ENCODE measurements at regions not wholly inside any gene's neighbourhood (a gene's known extent, or its start where the extent isn't known, plus 50 kb on each side); places are given as distances from the start of the nearest gene placed in this dataset.

DNA sequence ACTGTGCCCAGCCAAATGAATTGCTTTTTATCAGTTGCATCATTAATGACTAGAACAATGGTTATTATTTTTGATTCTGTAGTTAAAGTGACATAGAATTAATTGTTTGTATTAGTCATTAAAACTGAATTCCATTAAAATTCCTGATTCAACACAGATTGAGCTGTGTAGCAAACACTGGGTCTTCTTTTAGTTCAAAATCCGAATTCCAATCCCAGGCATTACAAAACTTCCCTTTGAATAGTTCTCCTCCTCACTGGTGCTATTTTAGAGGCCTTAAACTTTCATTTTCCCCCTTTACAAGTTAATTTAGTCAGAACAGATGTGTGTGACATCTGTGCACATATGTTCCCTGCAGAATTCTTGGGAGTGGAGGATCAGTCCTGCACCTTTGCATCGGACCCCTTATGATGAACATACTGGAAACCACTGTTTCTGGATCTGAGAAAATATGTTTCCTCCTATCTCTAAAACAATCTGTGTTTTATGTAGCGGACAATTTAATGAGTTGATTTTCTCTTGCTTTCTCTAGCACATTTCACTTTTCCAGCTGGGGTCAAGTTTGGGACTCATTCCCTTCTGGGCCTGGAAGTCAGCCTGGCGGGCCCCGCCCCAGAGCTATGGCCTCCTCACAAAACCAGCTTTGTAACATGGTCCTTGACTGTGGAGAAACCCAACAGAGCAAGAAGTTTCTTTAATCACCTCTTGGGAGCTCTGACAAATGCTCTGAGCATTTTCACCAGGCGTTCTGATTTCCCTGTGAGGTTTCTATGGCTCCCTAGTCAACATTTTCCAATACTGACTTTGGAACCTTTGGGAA lies 87.9 kb upstream of the MAMDC2 start:
- TF ChIP-seq, protein P1, sequence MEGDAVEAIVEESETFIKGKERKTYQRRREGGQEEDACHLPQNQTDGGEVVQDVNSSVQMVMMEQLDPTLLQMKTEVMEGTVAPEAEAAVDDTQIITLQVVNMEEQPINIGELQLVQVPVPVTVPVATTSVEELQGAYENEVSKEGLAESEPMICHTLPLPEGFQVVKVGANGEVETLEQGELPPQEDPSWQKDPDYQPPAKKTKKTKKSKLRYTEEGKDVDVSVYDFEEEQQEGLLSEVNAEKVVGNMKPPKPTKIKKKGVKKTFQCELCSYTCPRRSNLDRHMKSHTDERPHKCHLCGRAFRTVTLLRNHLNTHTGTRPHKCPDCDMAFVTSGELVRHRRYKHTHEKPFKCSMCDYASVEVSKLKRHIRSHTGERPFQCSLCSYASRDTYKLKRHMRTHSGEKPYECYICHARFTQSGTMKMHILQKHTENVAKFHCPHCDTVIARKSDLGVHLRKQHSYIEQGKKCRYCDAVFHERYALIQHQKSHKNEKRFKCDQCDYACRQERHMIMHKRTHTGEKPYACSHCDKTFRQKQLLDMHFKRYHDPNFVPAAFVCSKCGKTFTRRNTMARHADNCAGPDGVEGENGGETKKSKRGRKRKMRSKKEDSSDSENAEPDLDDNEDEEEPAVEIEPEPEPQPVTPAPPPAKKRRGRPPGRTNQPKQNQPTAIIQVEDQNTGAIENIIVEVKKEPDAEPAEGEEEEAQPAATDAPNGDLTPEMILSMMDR (IDR thresholded peaks at IDR 0.05), result no peak
- H3K4me1 ChIP-seq, result no peaks in the 10 kb centered on the region
- no peaks in the 10 kb centered on the region for H3K9me3 ChIP-seq
- ATAC-seq, result no peak
- intact Hi-C loops (cut with DNase I), result no loop called here
- no peaks in the 10 kb centered on the region for H3K36me3 ChIP-seq
- no peak overlapping the region for H3K27ac ChIP-seq
- no peak for DNase-seq
- H3K27me3 ChIP-seq, result no peaks in the 10 kb centered on the region
- no peak overlapping the region for H3K4me3 ChIP-seq

DNA sequence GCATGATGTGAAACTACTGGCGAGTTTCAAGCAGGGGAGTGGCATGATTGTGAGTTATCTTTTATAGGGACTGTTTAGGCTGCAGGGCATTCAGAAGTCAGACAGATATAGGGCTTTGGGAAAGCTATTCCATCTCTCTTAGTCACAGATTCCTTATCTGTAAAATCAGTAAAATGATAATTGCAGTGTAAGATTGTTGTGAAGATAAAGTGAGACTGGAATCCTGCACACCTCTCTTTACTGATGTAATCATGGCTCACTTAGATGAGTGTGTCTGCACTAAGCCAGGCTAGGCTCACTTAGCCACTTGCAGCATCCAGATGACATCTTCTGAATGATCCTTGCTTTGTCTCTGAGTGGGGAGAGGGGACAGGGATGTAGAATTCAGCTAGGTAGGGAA lies 81.8 kb upstream of the MAMDC2 start:
- no peak for ATAC-seq
- H3K27ac ChIP-seq, result no peak overlapping the region
- H3K27me3 ChIP-seq, result no peaks in the 10 kb centered on the region
- DNase-seq, result no peak
- no peak overlapping the region for H3K4me3 ChIP-seq
- TF ChIP-seq, protein P1 (IDR thresholded peaks at IDR 0.05), result no peak
- no peaks in the 10 kb centered on the region for H3K36me3 ChIP-seq
- no peaks in the 10 kb centered on the region for H3K4me1 ChIP-seq
- H3K9me3 ChIP-seq, result no peaks in the 10 kb centered on the region
- intact Hi-C loops (cut with DNase I), result no loop called here

DNA sequence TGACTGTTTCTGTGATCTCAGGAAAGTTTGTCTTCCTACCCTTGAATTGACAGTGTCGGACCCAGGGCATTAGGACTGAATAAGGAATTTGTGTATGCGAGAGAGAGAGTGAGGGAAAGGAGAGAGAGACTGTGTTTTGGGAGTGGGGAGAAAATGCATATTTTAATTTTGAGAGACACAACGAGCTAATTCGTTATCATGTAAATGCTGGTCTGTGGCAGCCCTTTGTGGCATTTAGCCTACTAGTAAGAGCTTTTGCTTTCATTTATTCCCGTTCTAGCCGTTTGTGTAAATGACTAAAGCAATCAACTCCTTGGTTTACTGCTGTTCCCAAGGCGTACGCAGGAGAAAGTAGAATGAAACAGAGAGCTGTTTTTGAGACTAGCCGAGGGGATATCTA lies 79.8 kb upstream of the MAMDC2 start:
- no peaks in the 10 kb centered on the region for H3K9me3 ChIP-seq
- intact Hi-C loops (cut with DNase I), result no loop called here
- H3K27me3 ChIP-seq, result no peaks in the 10 kb centered on the region
- DNase-seq (no peak), ATAC-seq (no peak)
- H3K4me1 ChIP-seq, result no peaks in the 10 kb centered on the region
- no peaks in the 10 kb centered on the region for H3K36me3 ChIP-seq
- no peak overlapping the region for H3K27ac ChIP-seq
- TF ChIP-seq, protein P1 (IDR thresholded peaks at IDR 0.05), result no peak
- H3K4me3 ChIP-seq, result no peak overlapping the region

DNA sequence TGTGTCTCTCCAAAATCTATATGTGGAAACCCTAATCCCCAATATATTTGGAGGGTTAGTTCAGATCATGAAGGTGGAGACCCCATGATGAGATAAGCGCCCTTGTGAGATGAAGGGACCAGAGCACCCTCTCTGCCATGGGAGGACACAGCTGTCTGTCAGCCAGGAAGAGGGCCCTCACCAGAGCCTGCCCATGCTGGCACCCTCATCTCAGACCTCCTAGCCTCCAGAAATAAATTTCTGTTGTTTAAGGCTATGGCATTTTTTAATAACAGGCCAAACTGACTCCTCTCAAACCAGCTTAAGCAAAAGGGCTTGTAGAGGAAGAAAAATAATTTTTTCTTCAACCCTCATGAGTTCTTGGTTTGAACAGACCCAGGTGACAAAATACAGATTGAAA lies 79.2 kb upstream of the MAMDC2 start:
- ATAC-seq, result no peak
- Histone ChIP-seq H3K27ac (no peak overlapping the region), H3K27me3 (no peaks in the 10 kb centered on the region), H3K36me3 (no peaks in the 10 kb centered on the region), H3K4me3 (no peak overlapping the region), H3K9me3 (no peaks in the 10 kb centered on the region), H3K4me1 (no peaks in the 10 kb centered on the region)
- DNase-seq, result no peak
- TF ChIP-seq, protein P1 (IDR thresholded peaks at IDR 0.05), result no peak
- intact Hi-C loops (cut with DNase I), result no loop called here

DNA sequence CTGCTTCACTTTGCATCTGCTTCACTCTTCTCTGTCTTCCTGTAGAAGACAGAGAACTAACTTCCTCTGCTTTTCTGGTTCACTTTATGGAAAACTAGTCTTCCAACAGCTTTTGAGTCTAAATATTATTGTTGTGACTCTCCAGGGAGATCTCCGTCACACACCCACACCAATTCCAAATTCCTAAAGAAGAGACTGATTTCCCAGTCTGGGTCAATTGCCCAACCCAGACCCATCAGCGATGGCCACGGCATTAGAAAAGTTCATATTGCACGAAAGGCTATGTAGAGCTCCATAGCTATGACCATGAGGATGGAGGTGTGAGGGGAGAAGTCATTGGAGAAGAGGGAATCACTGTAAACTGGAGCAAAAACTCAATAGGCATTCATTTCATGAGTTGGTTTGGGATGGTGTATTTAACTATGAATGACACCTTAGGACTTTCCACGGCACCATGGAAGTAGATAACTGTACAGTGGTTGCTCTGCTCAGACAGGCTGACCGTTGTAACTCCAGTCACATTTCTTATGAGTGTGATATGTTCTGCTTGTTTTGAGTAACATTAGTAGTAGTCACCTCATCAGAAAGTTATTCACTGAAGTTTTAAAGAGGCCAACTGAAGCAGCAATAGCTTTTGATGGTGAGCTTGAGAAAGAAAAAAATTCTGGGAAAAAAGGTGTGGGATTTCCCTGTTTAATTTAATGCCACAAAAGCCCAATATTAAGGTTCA lies 78.1 kb upstream of the MAMDC2 start:
- TF ChIP-seq, protein P1 (IDR thresholded peaks at IDR 0.05), result no peak
- no peaks in the 10 kb centered on the region for H3K9me3 ChIP-seq
- H3K27me3 ChIP-seq, result no peaks in the 10 kb centered on the region
- no peak overlapping the region for H3K27ac ChIP-seq
- intact Hi-C loops (cut with DNase I), result loop anchor here in 1 of 2 donors (5.0 kb wide), 1 partner anchor 147 kb away; no protein-coding TSS in a partner anchor
- no peak overlapping the region for H3K4me3 ChIP-seq
- DNase-seq, result no peak
- H3K4me1 ChIP-seq, result no peaks in the 10 kb centered on the region
- H3K36me3 ChIP-seq, result no peaks in the 10 kb centered on the region
- no peak for ATAC-seq
